ENCODE measurements at regions not wholly inside any gene's neighbourhood (a gene's known extent, or its start where the extent isn't known, plus 50 kb on each side); places are given as distances from the start of the nearest gene placed in this dataset.

GRCh38 chr11:81497202-81497804 is 1236.4 kb downstream of the FAM181B start (continued):
- TF ChIP-seq KDM1A (IDR thresholded peaks at IDR 0.05; ENCODE audit: borderline replicate concordance, low read length): no peak

Data from H1 (cell line).